ENCODE measurements at regions not wholly inside any gene's neighbourhood (a gene's known extent, or its start where the extent isn't known, plus 50 kb on each side); places are given as distances from the start of the nearest gene placed in this dataset.

GRCh38 chr12:69084816-69085378 lies 151.9 kb upstream of the CPM start:
- Mint-ChIP-seq H3K27ac (no peak overlapping the region), H3K27me3 (peaks cover 11% of the 10 kb centered on the region), H3K36me3 (ENCODE audit: low read depth) (no peaks in the 10 kb centered on the region), H3K4me1 (ENCODE audit: low read depth) (no peaks in the 10 kb centered on the region), H3K4me3 (no peak overlapping the region), H3K9me3 (no peaks in the 10 kb centered on the region)
- intact Hi-C loops (cut with micrococcal nuclease), result no loop called here
- ATAC-seq (no peak), DNase-seq (no peak)
- ChIA-PET POLR2A (interaction anchor here (0.9 kb wide), 1 partner anchor 85 kb away, joined by 3 read pairs; no protein-coding TSS in a partner anchor), CTCF (no interaction called here)
- TF ChIP-seq CTCF (IDR thresholded peaks at IDR 0.05), result no peak

DNA sequence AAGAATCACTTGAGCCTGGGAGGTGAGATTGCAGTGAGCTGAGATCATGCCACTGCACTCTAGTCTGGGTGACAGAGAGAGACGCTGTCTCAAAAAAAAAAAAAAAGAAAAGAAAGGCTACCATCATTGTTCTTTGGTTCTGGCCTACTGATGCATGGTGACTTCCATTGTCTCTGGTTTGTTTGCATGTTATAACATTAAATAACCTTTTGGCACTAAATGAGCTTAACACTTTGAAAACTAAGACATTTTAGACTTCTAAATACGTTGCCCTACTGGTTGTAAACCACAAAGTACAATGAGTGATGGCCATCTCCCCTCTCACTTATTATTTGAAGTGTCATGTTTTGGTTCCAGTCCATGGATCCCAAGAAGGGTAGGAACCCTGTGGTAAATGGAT lies 152.9 kb upstream of the CPM start:
- intact Hi-C loops (cut with micrococcal nuclease), result no loop called here
- DNase-seq (no peak), ATAC-seq (no peak)
- H3K4me1 Mint-ChIP-seq (ENCODE audit: low read depth), result no peaks in the 10 kb centered on the region
- no peak overlapping the region for H3K27ac Mint-ChIP-seq
- no peak overlapping the region for H3K4me3 Mint-ChIP-seq
- H3K9me3 Mint-ChIP-seq, result no peaks in the 10 kb centered on the region
- ChIA-PET CTCF (interaction anchor here (1.4 kb wide), 1 partner anchor 16 kb away, joined by 3 read pairs; no protein-coding TSS in a partner anchor), POLR2A (interaction anchor here (0.9 kb wide), 1 partner anchor 84 kb away, joined by 3 read pairs; no protein-coding TSS in a partner anchor)
- H3K36me3 Mint-ChIP-seq (ENCODE audit: low read depth), result no peaks in the 10 kb centered on the region
- TF ChIP-seq CTCF (IDR thresholded peaks at IDR 0.05), result no peak
- H3K27me3 Mint-ChIP-seq, result peaks cover 17% of the 10 kb centered on the region

- Mint-ChIP-seq H3K4me3 (no peak overlapping the region), H3K27ac (no peak overlapping the region), H3K27me3 (peaks cover 18% of the 10 kb centered on the region), H3K9me3 (no peaks in the 10 kb centered on the region), H3K36me3 (ENCODE audit: low read depth) (no peaks in the 10 kb centered on the region), H3K4me1 (ENCODE audit: low read depth) (no peaks in the 10 kb centered on the region)
- DNase-seq (no peak), ATAC-seq (no peak)
- POLR2A ChIA-PET, result interaction anchor here (0.6 kb wide), 1 partner anchor 18 kb away, joined by 4 read pairs; no protein-coding TSS in a partner anchor
- CTCF ChIA-PET, result interaction anchor here (0.8 kb wide), 1 partner anchor 203 kb away, joined by 3 read pairs; no protein-coding TSS in a partner anchor
- intact Hi-C loops (cut with micrococcal nuclease), result no loop called here
- TF ChIP-seq CTCF (IDR thresholded peaks at IDR 0.05), result no peak
Measured at GRCh38 chr12:69087986-69088385, 151.4 kb upstream of the CPSF6 start.

DNA sequence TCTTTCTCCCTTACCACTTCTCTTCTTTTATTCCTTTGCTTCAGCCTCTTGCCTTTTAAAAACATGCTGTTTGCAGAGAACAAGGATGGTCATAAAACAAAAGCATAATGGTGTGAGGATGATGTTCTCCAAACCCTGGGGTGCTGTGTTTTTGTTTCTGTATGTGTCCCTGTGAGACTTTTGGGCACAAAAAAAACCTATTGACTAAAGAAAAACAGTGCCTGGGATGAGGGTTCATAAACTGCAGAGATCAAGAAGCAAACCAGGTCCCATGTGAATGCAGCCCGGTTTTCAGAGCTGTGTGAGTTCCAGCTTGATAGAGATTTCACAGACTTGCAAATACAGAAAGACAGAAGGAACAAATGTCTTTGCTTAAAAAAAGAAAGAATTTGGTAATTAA lies 148.6 kb upstream of the CPSF6 start:
- Mint-ChIP-seq H3K4me1 (ENCODE audit: low read depth) (no peaks in the 10 kb centered on the region), H3K27me3 (peaks cover 20% of the 10 kb centered on the region), H3K36me3 (ENCODE audit: low read depth) (no peaks in the 10 kb centered on the region), H3K27ac (no peak overlapping the region), H3K9me3 (no peaks in the 10 kb centered on the region), H3K4me3 (no peak overlapping the region)
- DNase-seq (no peak), ATAC-seq (no peak)
- TF ChIP-seq CTCF (IDR thresholded peaks at IDR 0.05), result no peak
- POLR2A ChIA-PET, result interaction anchor here (0.7 kb wide), 1 partner anchor 34 kb away, joined by 3 read pairs; no protein-coding TSS in a partner anchor
- intact Hi-C loops (cut with micrococcal nuclease), result no loop called here
- CTCF ChIA-PET, result interaction anchor here (1.0 kb wide), 2 partner anchors 12 to 44 kb away, joined by 3 read pairs; no protein-coding TSS in a partner anchor

DNA sequence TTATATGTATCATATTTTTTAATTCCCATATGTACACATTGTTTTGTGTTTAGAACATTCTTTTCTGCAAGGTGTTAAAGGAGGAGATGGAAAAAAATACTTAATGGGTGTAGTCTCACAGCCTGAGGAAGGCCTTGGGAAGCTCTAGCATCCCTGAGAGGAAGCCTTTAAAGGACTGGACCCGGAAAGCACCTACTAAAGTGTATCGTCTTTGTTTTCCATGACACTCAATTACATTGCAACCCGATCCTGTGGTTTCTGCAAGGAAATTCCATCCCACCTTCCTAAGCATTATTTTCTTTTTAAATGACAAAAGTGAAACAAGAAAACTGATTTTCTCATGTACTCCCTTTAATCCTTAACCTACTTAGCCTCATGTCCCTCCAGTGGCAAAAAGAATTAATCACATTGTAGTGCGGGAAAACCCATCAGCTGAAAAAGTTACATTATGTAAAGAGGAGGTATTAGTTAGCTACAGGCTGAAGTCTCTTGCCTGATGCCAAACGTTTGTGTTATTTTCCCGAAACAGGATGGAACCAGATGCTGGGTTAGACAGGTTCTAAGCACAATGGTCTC lies 147.8 kb upstream of the CPSF6 start:
- Mint-ChIP-seq H3K27me3 (peaks cover 20% of the 10 kb centered on the region), H3K4me1 (ENCODE audit: low read depth) (no peaks in the 10 kb centered on the region), H3K36me3 (ENCODE audit: low read depth) (no peaks in the 10 kb centered on the region), H3K9me3 (no peaks in the 10 kb centered on the region), H3K4me3 (no peak overlapping the region), H3K27ac (no peak overlapping the region)
- DNase-seq (no peak), ATAC-seq (no peak)
- ChIA-PET CTCF (interaction anchor here (1.0 kb wide), 2 partner anchors 13 to 43 kb away, joined by 3 read pairs; no protein-coding TSS in a partner anchor), POLR2A (interaction anchor here (0.7 kb wide), 1 partner anchor 33 kb away, joined by 3 read pairs; no protein-coding TSS in a partner anchor)
- TF ChIP-seq CTCF (IDR thresholded peaks at IDR 0.05), result no peak
- intact Hi-C loops (cut with micrococcal nuclease), result no loop called here
